Panc1 (cell line): ENCODE measurements at regions not wholly inside any gene's neighbourhood (a gene's known extent, or its start where the extent isn't known, plus 50 kb on each side); places are given as distances from the start of the nearest gene placed in this dataset.

ENCODE experiments used
- ATAC-seq: fragments of 200-7000 bp; cut with Tn5 transposase; 2 replicates; pipeline ENCODE4 v1.9.1; 2020; ENCODE audit warnings: mild to moderate bottlenecking, moderate library complexity
- BruUV-seq: library from RNA; stranded (reverse); fragments of 400-500 nt; replicated peaks from 2 replicates; lab custom pipeline; 2021; lab: Mats Ljungman, UMichigan
- CTCF ChIA-PET: fragments of 300-600 bp; sonication (Branson Sonifier 250); formaldehyde crosslinking; loops from one replicate; lab custom pipeline; 2022; ENCODE audit warnings: antibody characterized with exemption; lab: Charles Lee
- POLR2A ChIA-PET: fragments of 300-600 bp; sonication (Branson Sonifier 250); formaldehyde crosslinking; loops from one replicate; lab custom pipeline; 2022; ENCODE audit warnings: antibody characterized with exemption; lab: Charles Lee
- DNase-seq: peaks from one replicate; pipeline ENCODE4 v3.0.0-alpha.2; 2010; ENCODE audit warnings: low read depth, low spot score
- H3K27ac ChIP-seq: 2 replicates; pipeline ENCODE4 v1.5.1; 2011; ENCODE audit warnings: mild to moderate bottlenecking, low read length, inconsistent platforms
- H3K27me3 ChIP-seq: fragments of 200-500 bp; sonication (Bioruptor generic); 2 replicates; pipeline ENCODE4 v1.6.0; 2014; ENCODE audit warnings: low read length, inconsistent platforms; ENCODE audit not compliant: control insufficient read depth, insufficient read depth
- H3K36me3 ChIP-seq: fragments of 200-500 bp; sonication (Bioruptor generic); 2 replicates; pipeline ENCODE4 v1.5.1; 2014; ENCODE audit warnings: inconsistent platforms, mild to moderate bottlenecking, low read length, moderate library complexity; ENCODE audit not compliant: control insufficient read depth, insufficient read depth
- H3K4me1 ChIP-seq: 2 replicates; pipeline ENCODE4 v1.5.1; 2011; ENCODE audit warnings: inconsistent platforms, mild to moderate bottlenecking, low read length, moderate library complexity; ENCODE audit not compliant: control insufficient read depth, insufficient read depth
- H3K4me3 ChIP-seq, 2 experiments: 2 replicates each; pipeline ENCODE4 v1.5.1; 2011 to 2012; ENCODE audit warnings: low read depth in 2 of 2, low read length in 2 of 2, mild to moderate bottlenecking in 2 of 2, inconsistent platforms in 1 of 2, moderate library complexity in 1 of 2
- H3K9me3 ChIP-seq: fragments of 200-500 bp; sonication (Bioruptor generic); 2 replicates; pipeline ENCODE4 v1.5.1; 2014; ENCODE audit warnings: low read depth, mild to moderate bottlenecking, inconsistent platforms, low read length, moderate library complexity; ENCODE audit not compliant: control insufficient read depth, insufficient read depth
- POLR2AphosphoS5 ChIP-seq: IDR thresholded peaks from 2 replicates; pipeline ENCODE4 v1.6.1; 2012; ENCODE audit warnings: mild to moderate bottlenecking, low read depth, low read length, moderate library complexity
- SIN3A ChIP-seq: IDR thresholded peaks from 2 replicates; pipeline ENCODE4 v1.6.1; 2012; ENCODE audit warnings: low read depth, mild to moderate bottlenecking, low read length, moderate library complexity, borderline replicate concordance; ENCODE audit not compliant: insufficient read depth
- TCF7L2 ChIP-seq: IDR thresholded peaks from 2 replicates; pipeline ENCODE4 v1.6.1; 2011; ENCODE audit warnings: mild to moderate bottlenecking, low read depth, low read length, inconsistent platforms
- in situ Hi-C: cut with HindIII; loops from 2 replicates; pipeline ENCODE4 v1.10.0; 2016; ENCODE audit warnings: low sequenced_read_pairs, low pct_unique_long_range_greater_than_20kb
- intact Hi-C: fragments of 100-400 bp; cut with micrococcal nuclease; formaldehyde crosslinking; loops from one replicate; pipeline ENCODE4 v1.10.0; 2022; ENCODE audit not compliant: unreplicated experiment
- TF ChIP-seq, protein P1 (sequence below): fragments of 450-650 bp; IDR thresholded peaks from 2 replicates; pipeline ENCODE4 v1.5.1; 2017; ENCODE audit warnings: mild to moderate bottlenecking
- TF ChIP-seq, protein P2 (sequence below), 2 experiments: IDR thresholded peaks; 2 replicates each; pipeline ENCODE4 v1.6.1; 2011 to 2012; ENCODE audit warnings: low read depth in 2 of 2, control low read depth in 1 of 2, low read length in 1 of 2, mild to moderate bottlenecking in 1 of 2, moderate library complexity in 1 of 2; ENCODE audit not compliant: insufficient read depth in 1 of 2

GRCh38 chr12:11497438-11497837, 102.1 kb upstream of the PRB2 start:
- ChIA-PET POLR2A (no interaction called here), CTCF (no interaction called here)
- intact Hi-C loops (no loop called here), in situ Hi-C loops (no loop called here)
- H3K9me3 ChIP-seq: no peaks in the 10 kb centered on the region
- TF ChIP-seq, protein P1, sequence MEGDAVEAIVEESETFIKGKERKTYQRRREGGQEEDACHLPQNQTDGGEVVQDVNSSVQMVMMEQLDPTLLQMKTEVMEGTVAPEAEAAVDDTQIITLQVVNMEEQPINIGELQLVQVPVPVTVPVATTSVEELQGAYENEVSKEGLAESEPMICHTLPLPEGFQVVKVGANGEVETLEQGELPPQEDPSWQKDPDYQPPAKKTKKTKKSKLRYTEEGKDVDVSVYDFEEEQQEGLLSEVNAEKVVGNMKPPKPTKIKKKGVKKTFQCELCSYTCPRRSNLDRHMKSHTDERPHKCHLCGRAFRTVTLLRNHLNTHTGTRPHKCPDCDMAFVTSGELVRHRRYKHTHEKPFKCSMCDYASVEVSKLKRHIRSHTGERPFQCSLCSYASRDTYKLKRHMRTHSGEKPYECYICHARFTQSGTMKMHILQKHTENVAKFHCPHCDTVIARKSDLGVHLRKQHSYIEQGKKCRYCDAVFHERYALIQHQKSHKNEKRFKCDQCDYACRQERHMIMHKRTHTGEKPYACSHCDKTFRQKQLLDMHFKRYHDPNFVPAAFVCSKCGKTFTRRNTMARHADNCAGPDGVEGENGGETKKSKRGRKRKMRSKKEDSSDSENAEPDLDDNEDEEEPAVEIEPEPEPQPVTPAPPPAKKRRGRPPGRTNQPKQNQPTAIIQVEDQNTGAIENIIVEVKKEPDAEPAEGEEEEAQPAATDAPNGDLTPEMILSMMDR: no peak
- TF ChIP-seq SIN3A (no peak), TCF7L2 (no peak), POLR2AphosphoS5 (no peak)
- TF ChIP-seq, protein P2, sequence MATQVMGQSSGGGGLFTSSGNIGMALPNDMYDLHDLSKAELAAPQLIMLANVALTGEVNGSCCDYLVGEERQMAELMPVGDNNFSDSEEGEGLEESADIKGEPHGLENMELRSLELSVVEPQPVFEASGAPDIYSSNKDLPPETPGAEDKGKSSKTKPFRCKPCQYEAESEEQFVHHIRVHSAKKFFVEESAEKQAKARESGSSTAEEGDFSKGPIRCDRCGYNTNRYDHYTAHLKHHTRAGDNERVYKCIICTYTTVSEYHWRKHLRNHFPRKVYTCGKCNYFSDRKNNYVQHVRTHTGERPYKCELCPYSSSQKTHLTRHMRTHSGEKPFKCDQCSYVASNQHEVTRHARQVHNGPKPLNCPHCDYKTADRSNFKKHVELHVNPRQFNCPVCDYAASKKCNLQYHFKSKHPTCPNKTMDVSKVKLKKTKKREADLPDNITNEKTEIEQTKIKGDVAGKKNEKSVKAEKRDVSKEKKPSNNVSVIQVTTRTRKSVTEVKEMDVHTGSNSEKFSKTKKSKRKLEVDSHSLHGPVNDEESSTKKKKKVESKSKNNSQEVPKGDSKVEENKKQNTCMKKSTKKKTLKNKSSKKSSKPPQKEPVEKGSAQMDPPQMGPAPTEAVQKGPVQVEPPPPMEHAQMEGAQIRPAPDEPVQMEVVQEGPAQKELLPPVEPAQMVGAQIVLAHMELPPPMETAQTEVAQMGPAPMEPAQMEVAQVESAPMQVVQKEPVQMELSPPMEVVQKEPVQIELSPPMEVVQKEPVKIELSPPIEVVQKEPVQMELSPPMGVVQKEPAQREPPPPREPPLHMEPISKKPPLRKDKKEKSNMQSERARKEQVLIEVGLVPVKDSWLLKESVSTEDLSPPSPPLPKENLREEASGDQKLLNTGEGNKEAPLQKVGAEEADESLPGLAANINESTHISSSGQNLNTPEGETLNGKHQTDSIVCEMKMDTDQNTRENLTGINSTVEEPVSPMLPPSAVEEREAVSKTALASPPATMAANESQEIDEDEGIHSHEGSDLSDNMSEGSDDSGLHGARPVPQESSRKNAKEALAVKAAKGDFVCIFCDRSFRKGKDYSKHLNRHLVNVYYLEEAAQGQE (IDR thresholded peaks at IDR 0.05; ENCODE audit: insufficient read depth in 1 of 2, low read depth in 2 of 2, low read length in 1 of 2): no peak
- no TSS peak for BruUV-seq
- no peaks in the 10 kb centered on the region for H3K4me1 ChIP-seq
- H3K4me3 ChIP-seq: no peak overlapping the region
- H3K36me3 ChIP-seq: no peaks in the 10 kb centered on the region
- DNase-seq (no peak), ATAC-seq (no peak)
- no peak overlapping the region for H3K27ac ChIP-seq
- H3K27me3 ChIP-seq: no peaks in the 10 kb centered on the region

DNA sequence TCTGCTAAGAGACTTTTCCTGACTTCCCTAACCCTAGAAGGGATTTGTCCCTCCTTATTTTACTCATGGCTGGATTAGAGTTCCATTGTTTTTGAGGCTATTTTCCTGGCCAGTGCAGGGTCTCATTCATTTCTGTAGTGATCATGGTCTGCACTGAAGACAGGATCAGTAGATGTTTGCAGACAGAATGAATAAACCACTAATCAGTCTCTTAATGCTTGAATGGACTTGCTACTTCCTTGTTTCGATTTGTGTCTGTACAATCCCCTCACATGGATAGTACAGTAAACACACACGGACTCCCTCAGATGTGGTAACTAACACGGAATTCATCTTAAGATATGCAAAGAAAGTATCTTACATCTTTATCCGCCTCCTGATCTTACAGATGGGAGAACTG, 102.6 kb upstream of the PRB2 start:
- no TSS peak for BruUV-seq
- in situ Hi-C loops: no loop called here
- ChIA-PET CTCF (no interaction called here), POLR2A (no interaction called here)
- no peaks in the 10 kb centered on the region for H3K4me1 ChIP-seq
- intact Hi-C loops: no loop called here
- no peak for TF ChIP-seq POLR2AphosphoS5
- TF ChIP-seq, protein P2 (IDR thresholded peaks at IDR 0.05; ENCODE audit: insufficient read depth in 1 of 2, low read depth in 2 of 2, low read length in 1 of 2): no peak
- TF ChIP-seq SIN3A: no peak
- TF ChIP-seq, protein P1: no peak
- TF ChIP-seq TCF7L2: no peak
- H3K27ac ChIP-seq: no peak overlapping the region
- ATAC-seq: no peak
- H3K9me3 ChIP-seq: no peaks in the 10 kb centered on the region
- H3K36me3 ChIP-seq: no peaks in the 10 kb centered on the region
- DNase-seq: no peak
- no peaks in the 10 kb centered on the region for H3K27me3 ChIP-seq
- H3K4me3 ChIP-seq: no peak overlapping the region
